ENCODE measurements at regions not wholly inside any gene's neighbourhood (a gene's known extent, or its start where the extent isn't known, plus 50 kb on each side); places are given as distances from the start of the nearest gene placed in this dataset.

GRCh38 chr14:26204366-26204727 lies 393.5 kb downstream of the NOVA1 start:
- no peak for DNase-seq (ENCODE audit: low spot score)

GRCh38 chr14:26200687-26201086 lies 397.1 kb downstream of the NOVA1 start:
- no peak for DNase-seq (ENCODE audit: low spot score)

GRCh38 chr14:26199590-26200370 lies 398.1 kb downstream of the NOVA1 start:
- DNase-seq (ENCODE audit: low spot score) = no peak

GRCh38 chr14:26199096-26199495 lies 398.7 kb downstream of the NOVA1 start:
- DNase-seq (ENCODE audit: low spot score) = no peak

- DNase-seq (ENCODE audit: low spot score) = no peak
Observed at GRCh38 chr14:26194816-26195215, 403.0 kb downstream of the NOVA1 start.

- no peak for DNase-seq (ENCODE audit: low spot score)
Observed at GRCh38 chr14:26191671-26192070, 406.2 kb downstream of the NOVA1 start.

DNA sequence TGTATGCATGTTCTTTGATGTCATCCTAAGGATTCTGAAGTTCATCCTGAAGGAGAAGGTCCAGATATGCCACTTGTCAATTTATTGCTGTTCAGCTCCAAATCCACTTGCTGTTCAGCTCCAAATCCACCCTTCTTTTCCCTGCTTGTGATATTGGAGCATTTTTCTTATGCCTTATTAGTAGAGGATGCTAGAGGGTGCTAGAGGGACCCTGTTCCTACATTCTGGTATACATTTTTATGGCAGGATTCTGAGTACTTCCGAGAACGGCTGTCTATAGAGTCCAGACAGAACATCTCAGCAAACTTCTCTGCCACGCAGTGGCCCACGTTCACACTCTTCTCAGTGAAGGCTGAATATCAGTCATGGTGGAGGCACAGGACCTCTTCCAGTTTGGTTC lies 406.7 kb downstream of the NOVA1 start:
- no peak for DNase-seq (ENCODE audit: low spot score)

DNA sequence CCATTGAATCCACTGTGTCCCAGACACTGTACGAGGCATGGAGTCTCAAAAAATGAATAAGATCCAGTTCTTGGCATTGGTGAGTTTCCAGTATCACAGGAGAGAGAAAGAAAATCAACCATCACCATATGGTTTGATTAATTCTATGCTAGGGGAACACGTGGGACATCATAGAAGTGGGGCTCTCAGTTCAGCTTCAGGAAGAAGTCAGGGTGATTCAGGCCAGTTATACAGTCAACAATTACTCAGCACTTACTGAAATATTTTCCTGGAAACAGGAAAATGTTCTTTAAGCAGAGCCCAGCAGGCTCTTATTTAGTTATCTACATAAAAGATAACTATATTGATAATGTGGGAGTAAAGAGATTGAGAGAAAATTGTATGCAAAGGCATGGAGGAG lies 407.2 kb downstream of the NOVA1 start:
- DNase-seq (ENCODE audit: low spot score) = no peak

DNA sequence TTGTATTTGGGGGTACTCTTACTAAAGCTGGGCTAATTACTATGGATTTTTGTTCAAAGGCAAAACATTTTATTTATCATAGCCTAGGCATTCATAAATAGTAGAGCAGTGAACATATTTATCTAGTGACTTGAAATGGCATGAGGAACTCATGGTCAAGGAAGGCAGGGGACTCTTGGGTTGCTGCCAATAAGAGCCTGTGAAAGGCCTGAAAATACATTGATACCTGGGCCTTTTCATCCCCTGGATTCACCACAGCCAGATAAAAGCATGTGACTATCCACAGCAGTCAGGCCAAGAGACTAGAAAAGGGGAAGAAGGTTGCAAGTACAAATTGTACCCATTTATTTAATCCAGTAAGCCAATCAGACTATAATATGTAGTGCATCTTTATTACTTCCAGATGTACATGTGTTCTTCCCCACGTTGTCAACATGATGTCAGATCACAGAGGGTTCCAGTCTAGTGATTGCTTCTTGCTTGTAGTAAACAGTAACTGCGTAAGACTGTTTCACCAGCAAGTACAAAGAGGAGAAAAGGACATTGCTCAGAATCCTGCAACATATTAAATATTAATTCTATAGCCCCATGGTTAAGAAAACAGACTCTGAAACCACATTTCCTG lies 409.7 kb downstream of the NOVA1 start:
- DNase-seq (ENCODE audit: low spot score) = no peak

DNA sequence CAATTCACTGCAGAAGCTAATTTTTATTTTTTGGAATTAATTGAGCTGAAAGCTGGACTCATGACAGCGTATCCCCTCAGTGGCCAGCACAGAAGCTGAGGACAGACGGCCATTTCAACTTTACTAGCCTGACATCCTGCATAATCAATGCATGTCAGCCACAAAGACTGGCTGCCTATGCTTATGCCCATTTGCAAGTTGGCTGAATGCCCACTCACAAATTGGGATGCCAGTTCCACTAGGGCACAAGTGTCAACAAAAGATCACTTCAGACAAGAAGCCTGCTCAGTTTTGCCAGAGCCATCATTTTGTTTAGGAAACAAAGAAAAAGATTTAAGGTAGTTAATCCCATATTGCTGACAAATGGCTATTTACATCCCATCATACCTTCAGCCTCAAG lies 417.6 kb downstream of the NOVA1 start:
- no peak for DNase-seq (ENCODE audit: low spot score)

DNA sequence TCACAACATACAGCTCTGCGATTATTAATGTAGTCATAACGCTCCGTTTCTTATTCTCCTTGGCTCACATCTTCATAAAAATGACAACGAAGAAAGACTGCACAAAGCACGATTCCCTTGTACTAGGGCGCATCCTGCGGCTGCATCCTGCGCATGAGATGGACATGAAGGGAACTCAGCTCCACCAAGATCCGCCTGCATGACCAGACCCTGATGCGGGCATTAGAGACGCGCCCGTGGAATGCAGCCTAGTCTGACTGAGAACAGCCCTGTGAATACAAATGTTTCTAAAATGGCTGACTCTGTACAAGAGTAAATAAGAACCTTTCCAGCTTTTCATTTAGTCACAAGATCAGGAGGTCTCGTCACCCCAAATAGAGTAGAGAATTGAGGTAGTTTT lies 422.2 kb downstream of the NOVA1 start:
- DNase-seq (ENCODE audit: low spot score) = no peak

- DNase-seq (ENCODE audit: low spot score) = no peak
Observed at GRCh38 chr14:26174395-26174794, 423.4 kb downstream of the NOVA1 start.

- no peak for DNase-seq (ENCODE audit: low spot score)
Observed at GRCh38 chr14:26173581-26174110, 424.2 kb downstream of the NOVA1 start.

DNA sequence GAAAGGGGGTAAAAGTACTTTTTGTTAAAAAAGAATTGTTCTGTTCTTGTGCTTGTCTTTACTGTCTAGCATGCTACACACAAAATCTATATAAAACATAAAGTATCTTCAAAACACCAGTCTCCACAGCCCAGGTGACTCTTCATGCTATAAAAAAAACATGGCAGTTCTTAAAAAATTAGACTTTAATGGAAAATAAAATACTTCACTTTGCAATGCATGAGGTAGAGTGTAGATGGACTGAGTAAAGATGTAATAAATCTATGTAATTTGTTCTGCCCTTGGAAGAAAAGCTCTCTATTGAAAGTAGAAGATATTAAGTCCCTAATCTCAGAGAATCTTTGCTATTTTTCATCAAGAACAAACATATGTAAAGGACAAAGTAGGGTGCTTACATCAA lies 425.4 kb downstream of the NOVA1 start:
- no peak for DNase-seq (ENCODE audit: low spot score)

- no peak for DNase-seq (ENCODE audit: low spot score)
Observed at GRCh38 chr14:26170885-26171284, 426.9 kb downstream of the NOVA1 start.

GRCh38 chr14:26163761-26164160 lies 434.1 kb downstream of the NOVA1 start:
- no peak for DNase-seq (ENCODE audit: low spot score)

DNA sequence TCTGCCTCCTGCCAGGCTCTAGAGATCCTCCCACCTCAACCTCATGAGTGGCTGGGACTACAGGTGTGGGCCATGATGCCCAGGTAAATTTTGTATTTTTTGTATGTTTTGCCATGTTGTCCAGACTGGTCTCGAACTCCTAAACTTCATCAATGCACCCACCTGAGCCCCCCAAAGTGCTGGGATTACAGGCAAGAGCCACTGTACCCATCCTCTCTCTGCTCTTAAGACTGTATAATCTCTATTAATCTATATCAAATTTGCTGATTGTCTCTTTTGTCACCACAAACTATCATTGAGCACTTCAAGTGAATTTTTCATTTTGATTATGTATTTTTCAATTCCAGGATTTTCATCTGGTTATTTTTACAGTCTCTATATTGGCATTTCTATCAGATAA lies 440.3 kb downstream of the NOVA1 start:
- DNase-seq (ENCODE audit: low spot score) = no peak

DNA sequence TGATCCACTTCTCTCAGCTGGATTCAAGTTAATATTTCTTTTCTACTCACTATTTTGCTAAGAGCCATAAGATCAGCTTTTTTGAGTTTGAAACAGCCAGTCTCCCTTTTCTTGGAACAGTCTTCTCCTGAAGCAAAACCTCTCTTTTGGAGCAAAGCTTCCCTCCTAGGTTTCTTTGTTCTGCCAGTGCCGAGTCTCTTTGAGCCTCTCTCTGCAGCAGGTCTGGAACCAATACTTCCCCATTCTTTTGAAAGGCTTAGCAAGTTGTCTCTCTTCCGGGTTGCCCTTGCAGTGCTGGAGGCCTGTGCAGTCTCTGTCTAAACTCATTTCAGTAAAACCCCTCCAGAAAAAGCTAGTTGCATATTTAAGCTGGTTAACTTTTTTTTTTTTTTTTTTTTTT lies 454.8 kb downstream of the NOVA1 start:
- DNase-seq (ENCODE audit: low spot score) = no peak

DNA sequence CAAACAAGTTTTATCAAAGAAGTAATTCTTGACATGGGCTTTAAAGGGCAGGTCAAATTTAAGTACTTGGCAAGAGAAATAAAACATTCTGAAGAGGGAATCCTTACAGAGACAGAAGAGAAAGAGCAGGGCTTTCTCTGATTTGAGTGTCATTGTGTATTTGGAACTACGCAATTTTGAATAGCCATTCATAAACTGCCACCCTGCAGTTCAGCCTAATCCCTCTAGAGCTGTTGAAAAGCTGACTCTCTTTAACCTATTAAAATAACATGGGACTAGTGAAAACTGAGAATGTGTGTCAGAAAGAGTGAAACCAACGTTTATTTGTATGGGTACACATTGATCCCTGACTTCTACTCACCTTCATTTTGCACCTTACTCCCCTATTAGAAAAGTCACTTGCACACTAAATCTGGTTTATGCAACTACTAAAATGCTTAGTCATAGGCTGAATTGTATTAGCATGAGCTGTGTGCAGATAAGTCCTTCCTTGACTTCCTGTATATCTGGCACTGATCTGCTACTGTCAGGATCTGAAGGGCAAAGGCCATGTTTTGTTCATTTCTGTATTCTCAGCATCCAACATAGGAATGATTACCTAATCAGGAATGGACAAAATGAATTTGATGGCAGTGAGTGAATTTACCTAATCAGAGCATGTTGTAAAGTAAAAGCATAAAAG lies 458.9 kb downstream of the NOVA1 start:
- DNase-seq (ENCODE audit: low spot score) = no peak

GRCh38 chr14:26137161-26137560 lies 460.7 kb downstream of the NOVA1 start:
- DNase-seq (ENCODE audit: low spot score) = no peak

GRCh38 chr14:26132061-26132645 lies 465.7 kb downstream of the NOVA1 start:
- no peak for DNase-seq (ENCODE audit: low spot score)

DNA sequence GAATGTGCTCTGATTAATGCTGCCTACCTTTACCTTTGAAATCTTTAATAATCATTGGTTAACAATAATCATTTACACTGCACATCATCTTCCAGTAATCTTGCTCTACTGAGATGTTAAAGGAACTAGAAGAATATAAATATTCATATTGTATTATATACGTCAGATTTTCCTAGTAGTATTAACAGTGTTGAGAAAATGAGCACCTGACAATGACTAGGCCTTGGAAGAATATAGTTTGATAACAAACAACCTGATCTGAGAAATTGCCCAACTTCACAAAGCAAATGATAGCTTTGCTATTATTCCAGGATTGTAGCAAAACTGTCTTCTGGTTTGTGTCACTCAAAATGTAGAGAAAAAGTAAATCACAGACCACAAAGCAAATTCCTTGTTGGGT lies 467.1 kb downstream of the NOVA1 start:
- no peak for DNase-seq (ENCODE audit: low spot score)
